MCF 10A (cell line): ENCODE measurements at regions not wholly inside any gene's neighbourhood (a gene's known extent, or its start where the extent isn't known, plus 50 kb on each side); places are given as distances from the start of the nearest gene placed in this dataset.

ENCODE experiments used
- BruUV-seq: library from RNA; stranded (reverse); fragments of 400-500 nt; replicated peaks from 2 replicates; lab custom pipeline; 2021; lab: Mats Ljungman, UMichigan
- CTCF ChIA-PET: fragments of 300-600 bp; sonication (Branson Sonifier 250); formaldehyde crosslinking; extraction: SDS; loops from one replicate; lab custom pipeline; 2021; ENCODE audit warnings: antibody characterized with exemption, inconsistent platforms; lab: Yijun Ruan, JAX
- POLR2A ChIA-PET: fragments of 300-600, 350-650 bp; sonication (Branson Sonifier 250); formaldehyde crosslinking; extraction: SDS; loops from one replicate; lab custom pipeline; 2020; ENCODE audit warnings: antibody characterized with exemption, inconsistent platforms; lab: Yijun Ruan, JAX
- DNase-seq: peaks from one replicate; pipeline ENCODE4 v3.0.0-alpha.2; 2018; ENCODE audit not compliant: unreplicated experiment
- H3K27ac Mint-ChIP-seq: one replicate; pipeline ENCODE4 v1.8.0; 2022; ENCODE audit warnings: mild to moderate bottlenecking, low read depth, mixed read lengths; ENCODE audit not compliant: unreplicated experiment
- H3K27me3 Mint-ChIP-seq: one replicate; pipeline ENCODE4 v1.8.0; 2022; ENCODE audit warnings: mixed read lengths; ENCODE audit not compliant: insufficient read depth, unreplicated experiment
- H3K36me3 Mint-ChIP-seq: one replicate; pipeline ENCODE4 v1.8.0; 2022; ENCODE audit warnings: mild to moderate bottlenecking, moderate library complexity, mixed read lengths; ENCODE audit not compliant: insufficient read depth, unreplicated experiment
- H3K4me1 Mint-ChIP-seq: one replicate; pipeline ENCODE4 v1.8.0; 2022; ENCODE audit warnings: mixed read lengths; ENCODE audit not compliant: insufficient read depth, unreplicated experiment
- H3K4me3 Mint-ChIP-seq: one replicate; pipeline ENCODE4 v1.8.0; 2022; ENCODE audit warnings: mild to moderate bottlenecking, moderate library complexity, mixed read lengths; ENCODE audit not compliant: unreplicated experiment
- H3K9me3 Mint-ChIP-seq: one replicate; pipeline ENCODE4 v1.8.0; 2022; ENCODE audit warnings: mixed read lengths; ENCODE audit not compliant: unreplicated experiment
- CTCF ChIP-seq: fragments of 200-600 bp; IDR thresholded peaks from one replicate; pipeline ENCODE4 v1.8.0; 2022; ENCODE audit warnings: antibody characterized with exemption, mild to moderate bottlenecking; ENCODE audit not compliant: unreplicated experiment
- intact Hi-C: fragments of 100-400 bp; cut with micrococcal nuclease; formaldehyde crosslinking; loops from 2 replicates; pipeline ENCODE4 v1.14.1; 2022

GRCh38 chr6:104068281-104068680, 791.4 kb downstream of the HACE1 start:
- Mint-ChIP-seq H3K36me3 (no peaks in the 10 kb centered on the region), H3K27ac (no peak overlapping the region), H3K9me3 (no peaks in the 10 kb centered on the region), H3K4me3 (no peak overlapping the region), H3K27me3 (no peaks in the 10 kb centered on the region), H3K4me1 (peaks cover 5% of the 10 kb centered on the region)
- no peak for DNase-seq
- ChIA-PET POLR2A (no interaction called here), CTCF (no interaction called here)
- TF ChIP-seq CTCF = no peak
- BruUV-seq = no TSS peak
- intact Hi-C loops = no loop called here

GRCh38 chr6:104064876-104065275, 794.8 kb downstream of the HACE1 start:
- Mint-ChIP-seq H3K4me3 (no peak overlapping the region), H3K9me3 (peaks cover under 1% of the 10 kb centered on the region), H3K27ac (no peak overlapping the region), H3K36me3 (no peaks in the 10 kb centered on the region), H3K4me1 (peaks cover 5% of the 10 kb centered on the region), H3K27me3 (no peaks in the 10 kb centered on the region)
- ChIA-PET CTCF (interaction anchor here (1.2 kb wide), 1 partner anchor 20 kb away, joined by 3 read pairs; no protein-coding TSS in a partner anchor), POLR2A (no interaction called here)
- intact Hi-C loops = no loop called here
- DNase-seq = no peak
- TF ChIP-seq CTCF = no peak
- BruUV-seq = no TSS peak

GRCh38 chr6:104050455-104050854, 809.3 kb downstream of the HACE1 start:
- ChIA-PET POLR2A (no interaction called here), CTCF (no interaction called here)
- Mint-ChIP-seq H3K27ac (no peak overlapping the region), H3K9me3 (no peaks in the 10 kb centered on the region), H3K36me3 (no peaks in the 10 kb centered on the region), H3K4me3 (no peak overlapping the region), H3K4me1 (peaks cover 6% of the 10 kb centered on the region), H3K27me3 (no peaks in the 10 kb centered on the region)
- no TSS peak for BruUV-seq
- peak; percentile 8 for DNase-seq
- no peak for TF ChIP-seq CTCF
- intact Hi-C loops = no loop called here

- ChIA-PET POLR2A (interaction anchor here (0.6 kb wide), 1 partner anchor 110 kb away, joined by 3 read pairs; no protein-coding TSS in a partner anchor), CTCF (no interaction called here)
- Mint-ChIP-seq H3K36me3 (no peaks in the 10 kb centered on the region), H3K9me3 (no peaks in the 10 kb centered on the region), H3K4me1 (peaks cover 6% of the 10 kb centered on the region), H3K27ac (no peak overlapping the region), H3K27me3 (no peaks in the 10 kb centered on the region), H3K4me3 (no peak overlapping the region)
- no TSS peak for BruUV-seq
- no peak for TF ChIP-seq CTCF
- peak; percentile 15 for DNase-seq
- intact Hi-C loops = no loop called here
These were observed 813.3 kb downstream of the HACE1 start for GRCh38 chr6:104046426-104046825.
